ENCODE measurements at regions not wholly inside any gene's neighbourhood (a gene's known extent, or its start where the extent isn't known, plus 50 kb on each side); places are given as distances from the start of the nearest gene placed in this dataset.

- TF ChIP-seq EZH2 (IDR thresholded peaks at IDR 0.05; ENCODE audit: borderline replicate concordance, low read length) (no peak), CTCF (conservative IDR thresholded peaks at IDR 0.05 in 1 of 2, IDR thresholded peaks at IDR 0.05 in 1 of 2; ENCODE audit: extremely low read depth in 1 of 2, insufficient read depth in 1 of 2, low read depth in 1 of 2, low read length in 2 of 2) (no peak)
Observed at GRCh38 chr4:124414276-124415040, 298.1 kb downstream of the ANKRD50 start.
